Endothelial cell of umbilical vein (primary cell): ENCODE measurements at regions not wholly inside any gene's neighbourhood (a gene's known extent, or its start where the extent isn't known, plus 50 kb on each side); places are given as distances from the start of the nearest gene placed in this dataset.

Source experiments
- CTCF ChIP-seq, 2 donors: IDR thresholded peaks; 1 replicate in 1 of 2; 2 replicates in 1 of 2; pipeline ENCODE4 v1.5.1; 2011; ENCODE audit warnings: low read length in 2 of 2, mild to moderate bottlenecking in 2 of 2, moderate library complexity in 2 of 2, control low read depth in 1 of 2, inconsistent platforms in 1 of 2, low read depth in 1 of 2; ENCODE audit not compliant: insufficient read depth in 1 of 2; ENCODE audit errors: extremely low read depth in 1 of 2
- EZH2 ChIP-seq: IDR thresholded peaks from 2 replicates; pipeline ENCODE4 v1.6.1; 2012; ENCODE audit warnings: borderline replicate concordance, low read depth, mild to moderate bottlenecking, moderate library complexity, low read length, inconsistent platforms; ENCODE audit not compliant: severe bottlenecking
- POLR2AphosphoS5 ChIP-seq: IDR thresholded peaks from 2 replicates; pipeline ENCODE4 v1.6.1; 2012; ENCODE audit warnings: low read depth, mild to moderate bottlenecking, control low read depth, low read length, moderate library complexity; ENCODE audit not compliant: insufficient read depth

GRCh38 chrX:144717682-144718081 lies 529.6 kb upstream of the SPANXN1 start:
- TF ChIP-seq EZH2 (no peak), POLR2AphosphoS5 (no peak), CTCF (IDR thresholded peaks at IDR 0.05; ENCODE audit: extremely low read depth in 1 of 2, insufficient read depth in 1 of 2, low read depth in 1 of 2, low read length in 2 of 2) (no peak)
